Keratinocyte (primary cell): ENCODE measurements at regions not wholly inside any gene's neighbourhood (a gene's known extent, or its start where the extent isn't known, plus 50 kb on each side); places are given as distances from the start of the nearest gene placed in this dataset.

Experiments used
- DNase-seq: peaks from one replicate; pipeline ENCODE4 v3.0.0-alpha.2; 2011; ENCODE audit warnings: low read depth, missing footprints, low spot score
- FAIRE-seq: peaks from 2 replicates; lab custom pipeline; 2011; peaks lifted over from hg19 to GRCh38; lab: Jason Lieb, UNC
- H2AFZ ChIP-seq: 2 replicates; pipeline ENCODE4 v1.6.0; 2012; ENCODE audit warnings: low read length, control low read depth, inconsistent platforms; ENCODE audit not compliant: control insufficient read depth
- H3K27ac ChIP-seq: 2 replicates; pipeline ENCODE4 v1.5.1; 2011; ENCODE audit warnings: low read length; ENCODE audit not compliant: control insufficient read depth, insufficient read depth
- H3K27me3 ChIP-seq: 3 replicates; pipeline ENCODE4 v1.6.0; 2011; ENCODE audit warnings: low read length; ENCODE audit not compliant: control insufficient read depth, insufficient read depth; ENCODE audit errors: extremely low read depth
- H3K36me3 ChIP-seq, 2 experiments: 2 replicates in 1 of 2; 3 replicates in 1 of 2; pipeline ENCODE4 v1.5.1; 2011; ENCODE audit warnings: low read length in 2 of 2, mild to moderate bottlenecking in 1 of 2; ENCODE audit not compliant: control insufficient read depth in 2 of 2, insufficient read depth in 2 of 2; ENCODE audit errors: extremely low read depth in 1 of 2
- H3K4me1 ChIP-seq: 3 replicates; pipeline ENCODE4 v1.5.1; 2011; ENCODE audit warnings: low read length; ENCODE audit not compliant: control insufficient read depth, insufficient read depth; ENCODE audit errors: extremely low read depth
- H3K4me2 ChIP-seq: 3 replicates; pipeline ENCODE4 v1.6.0; 2011; ENCODE audit warnings: low read depth, low read length; ENCODE audit not compliant: control insufficient read depth, insufficient read depth; ENCODE audit errors: extremely low read depth
- H3K4me3 ChIP-seq, 3 experiments: fragments of 200-600 bp in 1 of 3; sonication (generic) in 1 of 3; 2 replicates in 2 of 3; 3 replicates in 1 of 3; pipeline ENCODE4 v1.5.1; 2011 to 2016; ENCODE audit warnings: low read length in 3 of 3, mild to moderate bottlenecking in 3 of 3, control low read depth in 2 of 3, inconsistent platforms in 1 of 3, low read depth in 1 of 3, mixed read lengths in 1 of 3, mixed run types in 1 of 3, moderate library complexity in 1 of 3; ENCODE audit not compliant: control insufficient read depth in 2 of 3, insufficient read depth in 2 of 3; ENCODE audit errors: extremely low read depth in 1 of 3
- H3K79me2 ChIP-seq: 2 replicates; pipeline ENCODE4 v1.6.0; 2012; ENCODE audit warnings: low read length; ENCODE audit not compliant: control insufficient read depth, insufficient read depth
- H3K9ac ChIP-seq: 3 replicates; pipeline ENCODE4 v1.6.0; 2011; ENCODE audit warnings: low read length; ENCODE audit not compliant: control insufficient read depth, insufficient read depth; ENCODE audit errors: extremely low read depth
- H3K9me1 ChIP-seq: 3 replicates; pipeline ENCODE4 v1.6.0; 2011; ENCODE audit warnings: low read length; ENCODE audit not compliant: control insufficient read depth, insufficient read depth; ENCODE audit errors: extremely low read depth
- H3K9me3 ChIP-seq: 2 replicates; pipeline ENCODE4 v1.5.1; 2012; ENCODE audit warnings: low read depth, low read length; ENCODE audit not compliant: control insufficient read depth
- H4K20me1 ChIP-seq: 3 replicates; pipeline ENCODE4 v1.6.0; 2011; ENCODE audit warnings: low read length; ENCODE audit not compliant: control insufficient read depth, insufficient read depth; ENCODE audit errors: extremely low read depth
- EZH2 ChIP-seq: IDR thresholded peaks from one replicate; pipeline ENCODE4 v1.6.1; 2012; ENCODE audit warnings: inconsistent platforms, mild to moderate bottlenecking, low read length, moderate library complexity
- dilution Hi-C: fragments of 300-500 bp; cut with MboI; formaldehyde crosslinking; loops from one replicate; pipeline ENCODE4 v1.7.0; 2020; ENCODE audit warnings: low sequenced_read_pairs; ENCODE audit not compliant: extremely low pct_ligation_motif_present
- TF ChIP-seq, protein P1 (sequence below), 3 experiments: IDR thresholded peaks in 1 of 3; conservative IDR thresholded peaks in 1 of 3; optimal IDR thresholded peaks in 1 of 3; 2 replicates in 2 of 3; 3 replicates in 1 of 3; pipeline versions ENCODE3 to v1.5.1; 2011; ENCODE audit warnings: low read length in 3 of 3, mild to moderate bottlenecking in 3 of 3, moderate library complexity in 2 of 3, control low read depth in 1 of 3, inconsistent platforms in 1 of 3; ENCODE audit not compliant: insufficient read depth in 2 of 3; ENCODE audit errors: extremely low read depth in 1 of 3

GRCh38 chr2:138333121-138333520 is 168.4 kb upstream of the SPOPL start:
- TF ChIP-seq EZH2 = no peak
- TF ChIP-seq, protein P1, sequence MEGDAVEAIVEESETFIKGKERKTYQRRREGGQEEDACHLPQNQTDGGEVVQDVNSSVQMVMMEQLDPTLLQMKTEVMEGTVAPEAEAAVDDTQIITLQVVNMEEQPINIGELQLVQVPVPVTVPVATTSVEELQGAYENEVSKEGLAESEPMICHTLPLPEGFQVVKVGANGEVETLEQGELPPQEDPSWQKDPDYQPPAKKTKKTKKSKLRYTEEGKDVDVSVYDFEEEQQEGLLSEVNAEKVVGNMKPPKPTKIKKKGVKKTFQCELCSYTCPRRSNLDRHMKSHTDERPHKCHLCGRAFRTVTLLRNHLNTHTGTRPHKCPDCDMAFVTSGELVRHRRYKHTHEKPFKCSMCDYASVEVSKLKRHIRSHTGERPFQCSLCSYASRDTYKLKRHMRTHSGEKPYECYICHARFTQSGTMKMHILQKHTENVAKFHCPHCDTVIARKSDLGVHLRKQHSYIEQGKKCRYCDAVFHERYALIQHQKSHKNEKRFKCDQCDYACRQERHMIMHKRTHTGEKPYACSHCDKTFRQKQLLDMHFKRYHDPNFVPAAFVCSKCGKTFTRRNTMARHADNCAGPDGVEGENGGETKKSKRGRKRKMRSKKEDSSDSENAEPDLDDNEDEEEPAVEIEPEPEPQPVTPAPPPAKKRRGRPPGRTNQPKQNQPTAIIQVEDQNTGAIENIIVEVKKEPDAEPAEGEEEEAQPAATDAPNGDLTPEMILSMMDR (optimal IDR thresholded peaks at IDR 0.05 in 1 of 3, IDR thresholded peaks at IDR 0.05 in 1 of 3, conservative IDR thresholded peaks at IDR 0.05 in 1 of 3; ENCODE audit: extremely low read depth in 1 of 3, insufficient read depth in 2 of 3, low read length in 3 of 3) = no peak
- Histone ChIP-seq H3K9ac (no peak overlapping the region), H3K79me2 (no peaks in the 10 kb centered on the region), H3K27me3 (no peaks in the 10 kb centered on the region), H3K4me1 (no peaks in the 10 kb centered on the region), H2AFZ (no peak overlapping the region), H3K4me3 (no peak overlapping the region), H3K36me3 (no peaks in the 10 kb centered on the region), H3K4me2 (no peak overlapping the region), H3K9me3 (no peaks in the 10 kb centered on the region), H4K20me1 (no peaks in the 10 kb centered on the region), H3K9me1 (no peaks in the 10 kb centered on the region), H3K27ac (no peak overlapping the region)
- no peak for FAIRE-seq
- dilution Hi-C loops = no loop called here
- no peak for DNase-seq

GRCh38 chr2:138333677-138334076 is 167.9 kb upstream of the SPOPL start:
- Histone ChIP-seq H3K36me3 (no peaks in the 10 kb centered on the region), H3K27me3 (no peaks in the 10 kb centered on the region), H2AFZ (no peak overlapping the region), H3K4me3 (no peak overlapping the region), H4K20me1 (no peaks in the 10 kb centered on the region), H3K4me2 (no peak overlapping the region), H3K9ac (no peak overlapping the region), H3K9me1 (no peaks in the 10 kb centered on the region), H3K79me2 (no peaks in the 10 kb centered on the region), H3K9me3 (no peaks in the 10 kb centered on the region), H3K27ac (no peak overlapping the region), H3K4me1 (no peaks in the 10 kb centered on the region)
- FAIRE-seq (no peak), DNase-seq (no peak)
- no peak for TF ChIP-seq EZH2
- TF ChIP-seq, protein P1 (optimal IDR thresholded peaks at IDR 0.05 in 1 of 3, IDR thresholded peaks at IDR 0.05 in 1 of 3, conservative IDR thresholded peaks at IDR 0.05 in 1 of 3; ENCODE audit: extremely low read depth in 1 of 3, insufficient read depth in 2 of 3, low read length in 3 of 3) = no peak
- dilution Hi-C loops = no loop called here
